Neural progenitor cell (in vitro differentiated cells): ENCODE measurements at regions not wholly inside any gene's neighbourhood (a gene's known extent, or its start where the extent isn't known, plus 50 kb on each side); places are given as distances from the start of the nearest gene placed in this dataset.
"Not testable (repeated sequence)": the region's sequence is repeated elsewhere in the genome, so short reads cannot be mapped to it uniquely, and the experiment has no call there.

Experiments
- DNase-seq: peaks from one replicate; pipeline ENCODE4 v3.0.0-alpha.2; 2016; ENCODE audit warnings: low spot score
- H2AFZ ChIP-seq: fragments of 200-600 bp; sonication (generic); replicated peaks from 2 replicates; pipeline ENCODE4 v1.6.1; 2016; ENCODE audit warnings: antibody characterized with exemption
- H3F3A ChIP-seq: fragments of 200-600 bp; sonication (generic); 2 replicates; pipeline ENCODE4 v1.6.1; 2016; ENCODE audit warnings: antibody characterized with exemption, low read depth
- H3K27ac ChIP-seq: fragments of 200-600 bp; sonication (generic); 2 replicates; pipeline ENCODE4 v1.5.1; 2016; ENCODE audit warnings: mild to moderate bottlenecking
- H3K27me3 ChIP-seq: fragments of 200-600 bp; sonication (generic); 2 replicates; pipeline ENCODE4 v1.6.1; 2016; ENCODE audit warnings: mild to moderate bottlenecking, moderate library complexity
- H3K36me3 ChIP-seq: fragments of 200-600 bp; sonication (generic); 2 replicates; pipeline ENCODE4 v1.5.1; 2016
- H3K4me1 ChIP-seq: fragments of 200-600 bp; sonication (generic); 2 replicates; pipeline ENCODE4 v1.6.1; 2016; ENCODE audit warnings: mixed run types
- H3K4me2 ChIP-seq: fragments of 200-600 bp; sonication (generic); 2 replicates; pipeline ENCODE4 v1.6.1; 2016
- H3K4me3 ChIP-seq: fragments of 200-600 bp; sonication (generic); 2 replicates; pipeline ENCODE4 v1.5.1; 2016
- H3K79me2 ChIP-seq: fragments of 200-600 bp; sonication (generic); 2 replicates; pipeline ENCODE4 v1.6.1; 2016; ENCODE audit warnings: low read depth
- H3K9ac ChIP-seq: fragments of 200-600 bp; sonication (generic); 2 replicates; pipeline ENCODE4 v1.6.1; 2016
- H3K9me3 ChIP-seq: fragments of 200-600 bp; sonication (generic); 2 replicates; pipeline ENCODE4 v1.5.1; 2016; ENCODE audit warnings: low read depth
- H4K20me1 ChIP-seq: fragments of 200-600 bp; sonication (generic); 2 replicates; pipeline ENCODE4 v1.6.1; 2016; ENCODE audit warnings: low read depth
- H3K27ac Mint-ChIP-seq: 3 replicates; pipeline ENCODE4 v1.8.0; 2021; ENCODE audit warnings: mixed read lengths
- H3K27me3 Mint-ChIP-seq: 2 replicates; pipeline ENCODE4 v1.8.0; 2022; ENCODE audit warnings: low read depth, mild to moderate bottlenecking, inconsistent platforms, moderate library complexity, mixed read lengths; ENCODE audit not compliant: insufficient read depth
- H3K36me3 Mint-ChIP-seq: 3 replicates; pipeline ENCODE4 v1.8.0; 2021; ENCODE audit warnings: mixed read lengths
- H3K4me1 Mint-ChIP-seq: 3 replicates; pipeline ENCODE4 v1.8.0; 2021; ENCODE audit warnings: mixed read lengths
- H3K4me3 Mint-ChIP-seq: 3 replicates; pipeline ENCODE4 v1.8.0; 2021; ENCODE audit warnings: mild to moderate bottlenecking, moderate library complexity, mixed read lengths
- H3K9me3 Mint-ChIP-seq: 3 replicates; pipeline ENCODE4 v1.8.0; 2020; ENCODE audit warnings: mixed read lengths
- CTCF ChIP-seq: fragments of 200-600 bp; sonication (generic); IDR thresholded peaks from 2 replicates; pipeline ENCODE4 v1.5.1; 2017; ENCODE audit warnings: antibody characterized with exemption, mild to moderate bottlenecking
- EZH2 ChIP-seq: fragments of 200-600 bp; sonication (generic); IDR thresholded peaks from 2 replicates; pipeline ENCODE4 v1.6.1; 2017; ENCODE audit warnings: antibody characterized with exemption, mild to moderate bottlenecking, moderate library complexity
- EZH2phosphoT487 ChIP-seq: fragments of 200-600 bp; sonication (generic); IDR thresholded peaks from 2 replicates; pipeline ENCODE4 v1.6.1; 2017; ENCODE audit warnings: antibody characterized with exemption

GRCh38 chr4:61003301-61003700 lies 196.8 kb upstream of the ADGRL3 start:
- no peaks in the 10 kb centered on the region for H3K79me2 ChIP-seq
- no peak for DNase-seq
- no peaks in the 10 kb centered on the region for H3K9me3 ChIP-seq
- no peaks in the 10 kb centered on the region for H3K4me1 ChIP-seq
- H3F3A ChIP-seq = no peaks in the 10 kb centered on the region
- H3K4me2 ChIP-seq = no peak overlapping the region
- Mint-ChIP-seq H3K36me3 (no peaks in the 10 kb centered on the region), H3K27ac (no peak overlapping the region), H3K4me1 (no peaks in the 10 kb centered on the region), H3K27me3 (no peaks in the 10 kb centered on the region), H3K9me3 (peaks cover 9% of the 10 kb centered on the region), H3K4me3 (no peak overlapping the region)
- H3K27me3 ChIP-seq = no peaks in the 10 kb centered on the region
- no peak overlapping the region for H3K4me3 ChIP-seq
- no peak overlapping the region for H2AFZ ChIP-seq
- no peak overlapping the region for H3K9ac ChIP-seq
- no peaks in the 10 kb centered on the region for H3K36me3 ChIP-seq
- H3K27ac ChIP-seq = no peak overlapping the region
- TF ChIP-seq CTCF (no peak), EZH2 (no peak), EZH2phosphoT487 (no peak)
- no peaks in the 10 kb centered on the region for H4K20me1 ChIP-seq

DNA sequence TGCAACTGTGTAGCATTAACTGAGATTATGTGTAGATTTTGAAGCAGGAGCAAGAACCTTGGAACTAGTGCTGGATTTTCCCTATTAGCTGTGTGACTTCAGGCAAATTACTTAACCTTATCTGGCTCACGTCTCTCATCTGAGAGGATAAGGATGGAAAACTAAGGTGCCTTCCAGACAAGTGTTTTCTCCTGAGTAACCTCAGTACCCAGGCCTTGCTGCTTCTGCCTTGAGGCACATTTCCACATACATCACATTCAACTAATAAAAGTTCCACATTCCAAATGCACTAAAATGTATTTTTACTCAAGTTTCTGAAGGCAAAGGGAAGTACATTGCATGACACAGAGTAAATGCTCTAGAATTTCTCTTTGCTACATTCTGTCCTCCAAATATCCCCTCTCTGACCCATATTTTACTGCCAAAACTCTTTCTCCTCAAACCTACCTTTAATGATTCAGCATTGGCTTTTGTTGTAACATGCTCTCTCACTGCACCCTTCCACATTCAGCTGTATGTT lies 195.4 kb upstream of the ADGRL3 start:
- Histone ChIP-seq H3F3A (no peaks in the 10 kb centered on the region), H3K27me3 (no peaks in the 10 kb centered on the region), H3K9me3 (no peaks in the 10 kb centered on the region), H3K79me2 (no peaks in the 10 kb centered on the region), H3K4me3 (no peak overlapping the region), H3K4me1 (no peaks in the 10 kb centered on the region), H4K20me1 (no peaks in the 10 kb centered on the region), H3K4me2 (no peak overlapping the region), H3K27ac (no peak overlapping the region), H3K36me3 (no peaks in the 10 kb centered on the region), H2AFZ (peak overlapping the region; percentile 44), H3K9ac (no peak overlapping the region)
- Mint-ChIP-seq H3K4me1 (no peaks in the 10 kb centered on the region), H3K36me3 (no peaks in the 10 kb centered on the region), H3K27ac (no peak overlapping the region), H3K9me3 (peaks cover 9% of the 10 kb centered on the region), H3K4me3 (no peak overlapping the region), H3K27me3 (no peaks in the 10 kb centered on the region)
- TF ChIP-seq CTCF (no peak), EZH2phosphoT487 (no peak), EZH2 (no peak)
- no peak for DNase-seq

GRCh38 chr4:61011051-61011450 lies 189.1 kb upstream of the ADGRL3 start:
- Histone ChIP-seq H3K4me3 (no peak overlapping the region), H3K27ac (no peak overlapping the region), H2AFZ (no peak overlapping the region), H3K9ac (no peak overlapping the region), H3K27me3 (no peaks in the 10 kb centered on the region), H3K79me2 (no peaks in the 10 kb centered on the region), H4K20me1 (no peaks in the 10 kb centered on the region), H3K4me2 (no peak overlapping the region), H3K4me1 (no peaks in the 10 kb centered on the region), H3K36me3 (no peaks in the 10 kb centered on the region), H3K9me3 (no peaks in the 10 kb centered on the region), H3F3A (no peaks in the 10 kb centered on the region)
- no peak overlapping the region for H3K4me3 Mint-ChIP-seq
- TF ChIP-seq EZH2 = no peak
- no peak for TF ChIP-seq EZH2phosphoT487
- TF ChIP-seq CTCF = no peak
- no peaks in the 10 kb centered on the region for H3K36me3 Mint-ChIP-seq
- H3K4me1 Mint-ChIP-seq = no peaks in the 10 kb centered on the region
- H3K27me3 Mint-ChIP-seq = no peaks in the 10 kb centered on the region
- H3K9me3 Mint-ChIP-seq = peaks cover 23% of the 10 kb centered on the region
- H3K27ac Mint-ChIP-seq = no peak overlapping the region
- no peak for DNase-seq

- not testable (repeated sequence) for H3K4me3 ChIP-seq, H3K79me2 ChIP-seq, H3K27ac ChIP-seq, H3K36me3 Mint-ChIP-seq, H3K4me2 ChIP-seq, H3K27me3 Mint-ChIP-seq, H3K4me1 ChIP-seq, H3K9me3 ChIP-seq, H3K27me3 ChIP-seq, H4K20me1 ChIP-seq, H3K4me1 Mint-ChIP-seq, H3K36me3 ChIP-seq, DNase-seq, H3F3A ChIP-seq, H3K9ac ChIP-seq, H3K4me3 Mint-ChIP-seq, H3K27ac Mint-ChIP-seq, H2AFZ ChIP-seq
- peaks cover 28% of the 10 kb centered on the region for H3K9me3 Mint-ChIP-seq
Measured at GRCh38 chr4:61011936-61012335, 188.2 kb upstream of the ADGRL3 start.
